GM21529 (cell line): ENCODE measurements at regions not wholly inside any gene's neighbourhood (a gene's known extent, or its start where the extent isn't known, plus 50 kb on each side); places are given as distances from the start of the nearest gene placed in this dataset.

ENCODE experiments used
- ATAC-seq: cut with Tn5 transposase; IDR thresholded peaks from one replicate; pipeline ENCODE4 v1.9.1; 2021; ENCODE audit not compliant: unreplicated experiment

- no peak for ATAC-seq
Observed at GRCh38 chr2:20559277-20559676, 91.6 kb downstream of the HS1BP3 start.

- no peak for ATAC-seq
Observed at GRCh38 chr2:20560011-20560410, 90.9 kb downstream of the HS1BP3 start.

- no peak for ATAC-seq
Observed at GRCh38 chr2:20560891-20561636, 89.8 kb downstream of the HS1BP3 start.

- no peak for ATAC-seq
Observed at GRCh38 chr2:20561637-20562454, 89.1 kb downstream of the HS1BP3 start.

GRCh38 chr2:20562540-20563225, 88.2 kb downstream of the HS1BP3 start:
- ATAC-seq: no peak

- ATAC-seq: no peak
Observed at GRCh38 chr2:20563251-20563650, 87.6 kb downstream of the HS1BP3 start.

- ATAC-seq: no peak
Observed at GRCh38 chr2:20563833-20564232, 87.1 kb downstream of the HS1BP3 start.

- ATAC-seq: no peak
Observed at GRCh38 chr2:20565101-20565622, 85.7 kb downstream of the HS1BP3 start.

- ATAC-seq: no peak
Observed at GRCh38 chr2:20565623-20566236, 85.2 kb downstream of the HS1BP3 start.

GRCh38 chr2:20566331-20566730, 84.6 kb downstream of the HS1BP3 start:
- ATAC-seq: no peak

- ATAC-seq: no peak
Observed at GRCh38 chr2:20567159-20567925, 83.6 kb downstream of the HS1BP3 start.
